Mesodermal cell (in vitro differentiated cells): ENCODE measurements at regions not wholly inside any gene's neighbourhood (a gene's known extent, or its start where the extent isn't known, plus 50 kb on each side); places are given as distances from the start of the nearest gene placed in this dataset.

ENCODE experiments used
- H3K27ac ChIP-seq: 2 replicates; pipeline ENCODE4 v1.7.0; 2013; ENCODE audit warnings: mild to moderate bottlenecking, low read depth, low read length, moderate library complexity; ENCODE audit not compliant: severe bottlenecking
- H3K36me3 ChIP-seq: 2 replicates; pipeline ENCODE4 v1.7.1; 2013; ENCODE audit warnings: mild to moderate bottlenecking, low read length, moderate library complexity; ENCODE audit not compliant: control insufficient read depth, insufficient read depth
- H3K4me1 ChIP-seq: one replicate; pipeline ENCODE4 v1.7.1; 2013; ENCODE audit warnings: mild to moderate bottlenecking, low read length; ENCODE audit not compliant: insufficient read depth, control insufficient read depth, poor library complexity, severe bottlenecking
- H3K4me3 ChIP-seq: 2 replicates; pipeline ENCODE4 v1.7.0; 2013; ENCODE audit warnings: low read length, control low read depth, mild to moderate bottlenecking; ENCODE audit not compliant: insufficient read depth, poor library complexity, severe bottlenecking; ENCODE audit errors: extremely low read depth
- H3K9me3 ChIP-seq: 2 replicates; pipeline ENCODE4 v1.7.1; 2013; ENCODE audit warnings: mild to moderate bottlenecking, low read length, moderate library complexity; ENCODE audit not compliant: control insufficient read depth
- WGBS, 2 experiments: methylation state at CpG; one replicate each; pipeline ENCODE4 v1.1.5; 2013; ENCODE audit warnings: missing lambda C conversion rate in 2 of 2; ENCODE audit not compliant: insufficient coverage in 2 of 2; 5-methylcytosine and 5-hydroxymethylcytosine counted together

GRCh38 chr12:127178052-127178451 lies 1088.9 kb upstream of the TMEM132C start:
- Histone ChIP-seq H3K4me1 (no peaks in the 10 kb centered on the region), H3K9me3 (peaks cover 28% of the 10 kb centered on the region), H3K4me3 (no peak overlapping the region), H3K27ac (no peak overlapping the region), H3K36me3 (no peaks in the 10 kb centered on the region)
- no CpG with 5 or more reads among the region's 5 CpGs for WGBS, 2 experiments

GRCh38 chr12:127178463-127178862 lies 1088.5 kb upstream of the TMEM132C start:
- H3K4me3 ChIP-seq = no peak overlapping the region
- peaks cover 23% of the 10 kb centered on the region for H3K9me3 ChIP-seq

GRCh38 chr12:127179176-127179575 lies 1087.8 kb upstream of the TMEM132C start:
- WGBS, 2 experiments = 77 to 80% methylated on average over 4 of the region's 6 CpGs

More at GRCh38 chr12:127178463-127178862, 1088.5 kb upstream of the TMEM132C start:
- H3K36me3 ChIP-seq = no peaks in the 10 kb centered on the region
- H3K4me1 ChIP-seq = no peaks in the 10 kb centered on the region
- no peak overlapping the region for H3K27ac ChIP-seq
- WGBS, 2 experiments = 100% methylated on average over 1 of the region's 1 CpG; no CpG with 5 or more reads in 1 of the 2 experiments

GRCh38 chr12:127182018-127182417 lies 1085.0 kb upstream of the TMEM132C start:
- H3K9me3 ChIP-seq = peaks cover 18% of the 10 kb centered on the region
- 83 to 93% methylated on average over 4 to 5 of the region's 6 CpGs for WGBS, 2 experiments

More at GRCh38 chr12:127179176-127179575, 1087.8 kb upstream of the TMEM132C start:
- H3K27ac ChIP-seq = no peak overlapping the region
- no peaks in the 10 kb centered on the region for H3K4me1 ChIP-seq
- H3K9me3 ChIP-seq = peaks cover 23% of the 10 kb centered on the region
- H3K36me3 ChIP-seq = no peaks in the 10 kb centered on the region
- H3K4me3 ChIP-seq = no peak overlapping the region

GRCh38 chr12:127189992-127190391 lies 1077.0 kb upstream of the TMEM132C start:
- Histone ChIP-seq H3K9me3 (no peaks in the 10 kb centered on the region), H3K4me3 (no peak overlapping the region), H3K4me1 (no peaks in the 10 kb centered on the region), H3K27ac (no peak overlapping the region), H3K36me3 (no peaks in the 10 kb centered on the region)
- no CpG with 5 or more reads among the region's 1 CpG for whole genome bisulfite sequencing, 2 experiments

More at GRCh38 chr12:127182018-127182417, 1085.0 kb upstream of the TMEM132C start:
- Histone ChIP-seq H3K36me3 (no peaks in the 10 kb centered on the region), H3K4me1 (no peaks in the 10 kb centered on the region), H3K27ac (no peak overlapping the region), H3K4me3 (no peak overlapping the region)

- WGBS, 2 experiments = 86% methylated on average over 2 of the region's 2 CpGs; no CpG with 5 or more reads in 1 of the 2 experiments
- no peaks in the 10 kb centered on the region for H3K4me1 ChIP-seq
- no peak overlapping the region for H3K27ac ChIP-seq
- no peak overlapping the region for H3K4me3 ChIP-seq
- H3K9me3 ChIP-seq = no peaks in the 10 kb centered on the region
- H3K36me3 ChIP-seq = no peaks in the 10 kb centered on the region
Observed at GRCh38 chr12:127191129-127191528, 1075.8 kb upstream of the TMEM132C start.

GRCh38 chr12:127192391-127192790 lies 1074.6 kb upstream of the TMEM132C start:
- no CpG with 5 or more reads among the region's 3 CpGs for WGBS, 2 experiments
- no peaks in the 10 kb centered on the region for H3K9me3 ChIP-seq
- no peak overlapping the region for H3K27ac ChIP-seq
- no peaks in the 10 kb centered on the region for H3K4me1 ChIP-seq
- H3K4me3 ChIP-seq = no peak overlapping the region
- no peaks in the 10 kb centered on the region for H3K36me3 ChIP-seq

- Histone ChIP-seq H3K9me3 (no peaks in the 10 kb centered on the region), H3K4me3 (no peak overlapping the region), H3K4me1 (no peaks in the 10 kb centered on the region), H3K27ac (no peak overlapping the region), H3K36me3 (no peaks in the 10 kb centered on the region)
- 100% methylated on average over 1 of the region's 2 CpGs; no CpG with 5 or more reads in 1 of the 2 experiments for WGBS, 2 experiments
Observed at GRCh38 chr12:127193341-127193740, 1073.6 kb upstream of the TMEM132C start.

GRCh38 chr12:127194176-127194575 lies 1072.8 kb upstream of the TMEM132C start:
- Histone ChIP-seq H3K36me3 (no peaks in the 10 kb centered on the region), H3K9me3 (no peaks in the 10 kb centered on the region), H3K4me3 (no peak overlapping the region), H3K4me1 (no peaks in the 10 kb centered on the region), H3K27ac (no peak overlapping the region)
- WGBS, 2 experiments = 67 to 86% methylated on average over 2 to 3 of the region's 3 CpGs

GRCh38 chr12:127205781-127206555 lies 1061.0 kb upstream of the TMEM132C start:
- 51 to 83% methylated on average over 1 to 2 of the region's 3 CpGs for WGBS, 2 experiments
- Histone ChIP-seq H3K9me3 (no peaks in the 10 kb centered on the region), H3K27ac (no peak overlapping the region), H3K4me3 (no peak overlapping the region), H3K36me3 (no peaks in the 10 kb centered on the region), H3K4me1 (no peaks in the 10 kb centered on the region)

- no peaks in the 10 kb centered on the region for H3K9me3 ChIP-seq
- no peak overlapping the region for H3K27ac ChIP-seq
- no peaks in the 10 kb centered on the region for H3K36me3 ChIP-seq
- H3K4me3 ChIP-seq = no peak overlapping the region
- WGBS, 2 experiments = no CpG with 5 or more reads among the region's 2 CpGs
- H3K4me1 ChIP-seq = no peaks in the 10 kb centered on the region
Observed at GRCh38 chr12:127209318-127209717, 1057.7 kb upstream of the TMEM132C start.
